ENCODE measurements at regions not wholly inside any gene's neighbourhood (a gene's known extent, or its start where the extent isn't known, plus 50 kb on each side); places are given as distances from the start of the nearest gene placed in this dataset.

GRCh38 chr3:74921676-74922075 lies 307.2 kb upstream of the CNTN3 start:
- TF ChIP-seq E2F6 (IDR thresholded peaks at IDR 0.05; ENCODE audit: borderline replicate concordance, low read depth) (no peak), ATOH8 (CRISPR knock-in tag; IDR thresholded peaks at IDR 0.05; ENCODE audit: low read depth) (no peak), HOXB13 (CRISPR knock-in tag; IDR thresholded peaks at IDR 0.05; ENCODE audit: low read depth) (no peak), ESRRA (IDR thresholded peaks at IDR 0.05; ENCODE audit: borderline replicate concordance, low read length) (no peak), ZNF302 (CRISPR knock-in tag; IDR thresholded peaks at IDR 0.05) (no peak), ZFP36 (IDR thresholded peaks at IDR 0.05; ENCODE audit: borderline replicate concordance, partially characterized antibody) (no peak), KDM1A (IDR thresholded peaks at IDR 0.05; ENCODE audit: low read depth) (no peak), FOSL2 (IDR thresholded peaks at IDR 0.05) (no peak), FOSL2 (CRISPR knock-in tag; IDR thresholded peaks at IDR 0.05) (no peak), RCOR1 (IDR thresholded peaks at IDR 0.05; ENCODE audit: low read depth, low read length) (no peak), HES2 (IDR thresholded peaks at IDR 0.05) (no peak), NR3C1 (IDR thresholded peaks at IDR 0.05) (no peak), EHF (CRISPR knock-in tag; IDR thresholded peaks at IDR 0.05) (no peak), EHMT2 (IDR thresholded peaks at IDR 0.05; ENCODE audit: low read depth) (no peak), CBX2 (IDR thresholded peaks at IDR 0.05; ENCODE audit: borderline replicate concordance, low read depth) (no peak)
- TF ChIP-seq, protein P1, sequence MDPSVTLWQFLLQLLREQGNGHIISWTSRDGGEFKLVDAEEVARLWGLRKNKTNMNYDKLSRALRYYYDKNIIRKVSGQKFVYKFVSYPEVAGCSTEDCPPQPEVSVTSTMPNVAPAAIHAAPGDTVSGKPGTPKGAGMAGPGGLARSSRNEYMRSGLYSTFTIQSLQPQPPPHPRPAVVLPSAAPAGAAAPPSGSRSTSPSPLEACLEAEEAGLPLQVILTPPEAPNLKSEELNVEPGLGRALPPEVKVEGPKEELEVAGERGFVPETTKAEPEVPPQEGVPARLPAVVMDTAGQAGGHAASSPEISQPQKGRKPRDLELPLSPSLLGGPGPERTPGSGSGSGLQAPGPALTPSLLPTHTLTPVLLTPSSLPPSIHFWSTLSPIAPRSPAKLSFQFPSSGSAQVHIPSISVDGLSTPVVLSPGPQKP (IDR thresholded peaks at IDR 0.05; ENCODE audit: low read depth, low read length), result no peak
- TF ChIP-seq, protein P2, sequence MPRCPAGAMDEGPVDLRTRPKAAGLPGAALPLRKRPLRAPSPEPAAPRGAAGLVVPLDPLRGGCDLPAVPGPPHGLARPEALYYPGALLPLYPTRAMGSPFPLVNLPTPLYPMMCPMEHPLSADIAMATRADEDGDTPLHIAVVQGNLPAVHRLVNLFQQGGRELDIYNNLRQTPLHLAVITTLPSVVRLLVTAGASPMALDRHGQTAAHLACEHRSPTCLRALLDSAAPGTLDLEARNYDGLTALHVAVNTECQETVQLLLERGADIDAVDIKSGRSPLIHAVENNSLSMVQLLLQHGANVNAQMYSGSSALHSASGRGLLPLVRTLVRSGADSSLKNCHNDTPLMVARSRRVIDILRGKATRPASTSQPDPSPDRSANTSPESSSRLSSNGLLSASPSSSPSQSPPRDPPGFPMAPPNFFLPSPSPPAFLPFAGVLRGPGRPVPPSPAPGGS (IDR thresholded peaks at IDR 0.05), result no peak
- no peak for FAIRE-seq
- ChIA-PET POLR2A (no interaction called here), CTCF (no interaction called here)
- no peak for ATAC-seq
- H3K4me3 ChIP-seq, result no peak overlapping the region
- no peaks in the 10 kb centered on the region for H3K4me1 ChIP-seq
- H3K27ac ChIP-seq, result no peak overlapping the region
- no peak overlapping the region for H3K4me2 ChIP-seq
- 0% methylated on average over 1 of the region's 1 CpG for WGBS (ENCODE audit: missing lambda C conversion rate)
- H3K9me3 ChIP-seq, result no peaks in the 10 kb centered on the region
- DNase-seq (ENCODE audit: low read depth in 1 of 2, low spot score in 1 of 2), result no peak

DNA sequence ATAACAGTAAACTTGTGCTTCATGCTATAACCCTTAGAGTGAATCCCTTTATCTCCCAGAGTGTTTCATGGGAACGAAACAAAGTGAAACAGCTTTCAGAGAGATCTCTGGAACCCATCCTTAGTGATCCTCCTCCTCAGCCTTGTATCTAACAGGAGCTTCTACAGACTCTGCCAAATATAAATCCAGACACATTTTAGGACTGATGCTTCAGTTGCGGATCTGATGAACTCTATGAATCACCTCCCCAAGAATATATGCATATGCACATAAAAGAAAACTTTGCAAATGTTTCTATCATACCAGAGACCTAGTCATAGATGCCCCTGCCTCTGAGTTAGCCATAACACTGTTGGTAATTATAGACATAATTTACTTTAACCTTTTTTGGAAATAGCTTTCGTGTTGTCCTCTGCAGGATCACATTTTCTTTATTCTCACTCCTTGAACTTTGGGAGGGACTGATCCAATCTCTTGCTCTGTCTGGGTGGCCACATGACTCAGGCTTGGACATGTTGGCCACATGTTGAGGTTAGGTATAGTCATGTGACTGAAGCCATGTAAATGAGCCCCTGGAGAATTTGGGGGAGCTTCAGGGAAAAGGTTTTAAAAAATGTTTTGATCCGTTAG lies 306.4 kb upstream of the CNTN3 start:
- no peaks in the 10 kb centered on the region for H3K4me1 ChIP-seq
- ChIA-PET CTCF (no interaction called here), POLR2A (no interaction called here)
- no peak for ATAC-seq
- 2% methylated on average over 4 of the region's 4 CpGs for WGBS (ENCODE audit: missing lambda C conversion rate)
- H3K4me3 ChIP-seq, result no peak overlapping the region
- H3K9me3 ChIP-seq, result no peaks in the 10 kb centered on the region
- H3K4me2 ChIP-seq, result no peak overlapping the region
- no peak for FAIRE-seq
- no peak for TF ChIP-seq TFCP2L1 (CRISPR knock-in tag; IDR thresholded peaks at IDR 0.05)
- TF ChIP-seq, protein P1 (IDR thresholded peaks at IDR 0.05; ENCODE audit: low read depth, low read length), result no peak
- TF ChIP-seq ZSCAN20 (CRISPR knock-in tag; IDR thresholded peaks at IDR 0.05), result no peak
- no peak for TF ChIP-seq NPAS2 (CRISPR knock-in tag; IDR thresholded peaks at IDR 0.05; ENCODE audit: borderline replicate concordance)
- no peak for TF ChIP-seq EP300 (IDR thresholded peaks at IDR 0.05)
- no peak for TF ChIP-seq USF2 (IDR thresholded peaks at IDR 0.05)
- TF ChIP-seq ZFP36 (IDR thresholded peaks at IDR 0.05; ENCODE audit: borderline replicate concordance, partially characterized antibody), result no peak
- TF ChIP-seq RCOR1 (IDR thresholded peaks at IDR 0.05; ENCODE audit: low read depth, low read length), result no peak
- no peak for TF ChIP-seq TP53 (CRISPR knock-in tag; IDR thresholded peaks at IDR 0.05)
- no peak for TF ChIP-seq KDM1A (IDR thresholded peaks at IDR 0.05; ENCODE audit: low read depth)
- no peak for TF ChIP-seq EHF (CRISPR knock-in tag; IDR thresholded peaks at IDR 0.05)
- TF ChIP-seq JUN (IDR thresholded peaks at IDR 0.05), result no peak
- no peak for TF ChIP-seq FOSL2 (IDR thresholded peaks at IDR 0.05)
- no peak for TF ChIP-seq FOSL2 (CRISPR knock-in tag; IDR thresholded peaks at IDR 0.05)
- no peak for TF ChIP-seq MYC (IDR thresholded peaks at IDR 0.05; ENCODE audit: borderline replicate concordance, low read length)
- TF ChIP-seq PHF8 (IDR thresholded peaks at IDR 0.05; ENCODE audit: borderline replicate concordance, low read depth), result no peak
- no peak for TF ChIP-seq HOXB13 (CRISPR knock-in tag; IDR thresholded peaks at IDR 0.05; ENCODE audit: low read depth)
- TF ChIP-seq KDM5A (IDR thresholded peaks at IDR 0.05), result no peak
- H3K27ac ChIP-seq, result no peak overlapping the region
- DNase-seq (ENCODE audit: low read depth in 1 of 2, low spot score in 1 of 2), result no peak
